GM21423 (cell line): ENCODE measurements at regions not wholly inside any gene's neighbourhood (a gene's known extent, or its start where the extent isn't known, plus 50 kb on each side); places are given as distances from the start of the nearest gene placed in this dataset.

Experiments used
- ATAC-seq: cut with Tn5 transposase; IDR thresholded peaks from one replicate; pipeline ENCODE4 v1.9.1; 2021; ENCODE audit warnings: mild to moderate bottlenecking, moderate library complexity; ENCODE audit not compliant: unreplicated experiment

DNA sequence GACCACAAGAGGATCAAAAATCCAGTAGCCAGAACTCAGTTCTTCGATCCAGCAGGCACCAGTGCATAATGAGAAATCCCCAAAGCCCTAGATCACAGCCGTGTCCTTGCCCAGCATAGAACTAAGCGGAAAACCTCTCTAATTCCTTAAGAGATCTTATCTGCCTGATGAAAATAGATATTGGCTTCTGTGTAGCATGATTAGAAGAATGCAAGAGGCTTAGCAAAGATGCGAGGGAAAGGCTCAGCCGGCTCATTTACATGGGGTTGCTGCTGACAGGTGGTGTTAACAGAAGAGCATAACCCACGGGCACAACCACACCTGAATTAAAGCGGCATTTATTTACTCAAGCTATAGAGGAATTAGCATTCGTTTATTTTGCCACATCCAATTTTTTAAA, 400.0 kb upstream of the ADAMTS16 start:
- no peak for ATAC-seq

GRCh38 chr5:4758550-4758949, 381.6 kb upstream of the ADAMTS16 start:
- ATAC-seq: no peak

GRCh38 chr5:4758996-4759395, 381.1 kb upstream of the ADAMTS16 start:
- ATAC-seq: no peak

DNA sequence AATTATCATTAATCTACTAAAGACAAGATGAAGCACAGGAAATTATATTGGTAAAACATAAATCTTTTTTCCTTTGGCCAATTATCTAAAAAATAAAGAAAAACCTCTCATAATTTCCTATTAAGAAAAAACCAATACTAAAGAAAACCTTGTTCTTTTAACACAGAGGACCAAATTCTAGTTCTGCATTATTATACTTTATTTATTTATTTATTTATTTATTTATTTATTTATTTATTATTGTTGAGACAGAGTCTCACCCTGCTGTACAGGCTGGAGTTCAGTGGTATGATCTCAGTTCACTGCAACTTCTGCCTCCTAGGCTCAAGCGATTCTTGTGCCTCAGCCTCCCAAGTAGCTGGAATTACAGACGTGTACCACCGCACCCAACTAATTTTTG, 377.8 kb upstream of the ADAMTS16 start:
- ATAC-seq: no peak

DNA sequence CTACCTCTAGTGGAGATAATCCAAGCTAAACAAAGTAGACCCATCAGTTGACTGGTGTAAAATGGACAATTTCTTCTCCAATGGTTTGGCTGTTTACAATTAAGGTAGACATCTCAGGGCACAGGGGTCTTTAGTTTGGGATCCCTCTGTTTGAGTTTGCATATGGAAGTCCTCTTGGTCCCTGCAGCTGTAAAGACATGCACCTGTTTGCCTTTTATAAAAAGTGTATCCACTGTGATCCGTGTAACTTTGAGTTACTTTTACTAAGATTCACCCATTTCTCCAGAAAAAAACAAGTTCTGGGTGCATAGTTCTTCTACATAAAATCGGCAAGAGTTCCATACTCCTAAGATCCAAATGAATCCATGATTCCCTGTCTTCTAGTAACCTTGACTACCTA, 374.7 kb upstream of the ADAMTS16 start:
- ATAC-seq: no peak

GRCh38 chr5:4766101-4766500, 374.0 kb upstream of the ADAMTS16 start:
- ATAC-seq: no peak

DNA sequence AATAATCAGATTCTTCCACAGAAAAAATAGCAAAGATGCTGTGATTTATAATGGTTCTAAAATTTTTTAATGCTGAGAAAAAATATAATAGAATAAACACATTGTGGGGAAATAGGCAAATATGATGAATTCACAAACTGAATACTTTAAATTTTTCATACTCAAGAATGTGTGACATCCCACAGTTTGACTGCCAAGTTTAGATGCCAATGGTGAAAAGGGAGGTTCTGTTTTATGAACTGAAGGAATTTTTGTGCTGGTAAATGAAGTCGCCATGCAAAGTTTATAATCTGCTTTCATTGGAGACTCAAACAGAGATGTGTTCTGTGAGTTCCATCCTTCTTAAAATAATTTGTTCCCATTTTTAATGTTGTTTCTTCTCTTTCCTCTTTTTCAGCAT, 367.5 kb upstream of the ADAMTS16 start:
- no peak for ATAC-seq

- ATAC-seq: no peak
These were observed 366.3 kb upstream of the ADAMTS16 start for GRCh38 chr5:4773827-4774317.

DNA sequence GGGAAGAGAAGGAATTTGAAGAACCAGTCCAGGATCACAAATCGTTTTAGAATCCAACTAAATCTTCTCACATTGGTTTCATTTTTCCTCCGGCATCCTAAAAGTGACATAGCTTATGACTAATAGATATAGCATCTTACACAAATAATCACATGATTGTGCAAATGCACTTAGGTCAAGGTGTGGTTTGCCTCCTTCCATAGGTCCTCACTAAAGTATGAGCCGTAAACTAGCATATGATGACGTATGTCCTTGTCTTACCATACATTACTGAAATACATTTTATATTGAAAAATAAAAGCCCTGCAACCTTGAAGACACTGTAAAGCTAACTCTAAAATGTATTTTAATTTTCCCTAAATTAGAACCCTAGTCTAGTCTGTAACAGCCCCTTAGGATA, 362.7 kb upstream of the ADAMTS16 start:
- no peak for ATAC-seq

GRCh38 chr5:4780633-4781032, 359.5 kb upstream of the ADAMTS16 start:
- no peak for ATAC-seq

DNA sequence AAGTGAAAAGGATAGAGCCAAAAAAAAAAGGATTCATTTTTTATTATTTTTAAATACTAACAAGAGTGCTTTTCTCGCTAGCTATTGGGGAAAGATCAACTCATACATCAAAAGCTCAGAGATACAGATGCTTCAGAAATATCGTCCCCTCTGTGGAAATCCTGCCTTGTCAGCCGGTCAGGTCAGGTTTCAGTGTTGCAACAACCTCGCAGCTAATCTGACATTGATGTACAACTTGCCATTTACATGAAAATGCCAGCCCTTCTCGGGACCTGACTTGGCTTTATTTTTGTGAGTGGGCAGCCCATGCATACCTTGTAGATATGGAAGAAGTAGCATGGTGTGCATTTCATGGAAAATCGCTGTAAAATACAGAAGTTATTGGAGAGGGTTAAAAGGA, 358.8 kb upstream of the ADAMTS16 start:
- no peak for ATAC-seq

- ATAC-seq: no peak
These were observed 354.2 kb upstream of the ADAMTS16 start for GRCh38 chr5:4785971-4786370.

DNA sequence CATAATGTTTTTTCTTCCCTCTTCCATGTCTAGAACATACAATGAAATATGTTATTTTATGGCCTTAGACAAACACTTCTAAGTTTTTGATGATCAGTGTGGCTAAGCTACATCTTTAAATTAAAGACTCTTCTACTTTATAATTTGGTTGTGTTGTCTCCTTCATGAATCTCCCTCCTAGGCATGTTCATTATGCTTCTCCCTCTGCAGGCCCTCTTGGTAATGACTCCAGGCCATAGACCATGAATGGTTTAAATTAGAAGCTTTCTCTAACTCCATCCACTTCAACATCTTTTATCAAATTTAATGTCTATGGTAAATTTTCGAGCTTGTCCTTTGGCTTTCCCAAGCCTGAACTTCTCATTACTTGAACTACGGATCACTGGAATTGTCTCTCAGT, 342.7 kb upstream of the ADAMTS16 start:
- ATAC-seq: no peak

- ATAC-seq: no peak
These were observed 338.1 kb upstream of the ADAMTS16 start for GRCh38 chr5:4802044-4802443.

- ATAC-seq: no peak
These were observed 335.3 kb upstream of the ADAMTS16 start for GRCh38 chr5:4804691-4805360.

DNA sequence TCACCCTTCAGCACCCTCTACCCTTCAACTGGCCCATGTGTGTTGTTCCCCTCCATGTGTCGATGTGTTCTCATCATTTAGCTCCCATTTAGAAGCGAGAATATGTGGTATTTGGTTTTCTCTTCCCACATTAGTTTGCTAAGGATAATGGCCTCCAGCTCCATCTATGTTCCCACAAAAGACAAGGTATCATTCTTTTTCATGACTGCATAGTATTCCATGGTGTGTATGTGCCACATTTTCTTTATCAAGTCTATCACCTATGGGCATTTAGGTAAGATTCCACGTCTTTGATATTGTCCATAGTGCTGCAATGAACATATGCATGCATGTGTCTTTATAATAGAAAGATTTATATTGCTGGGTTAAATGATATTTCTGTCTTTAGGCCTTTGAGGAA, 325.1 kb upstream of the ADAMTS16 start:
- ATAC-seq: no peak

GRCh38 chr5:4817767-4818166, 322.4 kb upstream of the ADAMTS16 start:
- no peak for ATAC-seq

DNA sequence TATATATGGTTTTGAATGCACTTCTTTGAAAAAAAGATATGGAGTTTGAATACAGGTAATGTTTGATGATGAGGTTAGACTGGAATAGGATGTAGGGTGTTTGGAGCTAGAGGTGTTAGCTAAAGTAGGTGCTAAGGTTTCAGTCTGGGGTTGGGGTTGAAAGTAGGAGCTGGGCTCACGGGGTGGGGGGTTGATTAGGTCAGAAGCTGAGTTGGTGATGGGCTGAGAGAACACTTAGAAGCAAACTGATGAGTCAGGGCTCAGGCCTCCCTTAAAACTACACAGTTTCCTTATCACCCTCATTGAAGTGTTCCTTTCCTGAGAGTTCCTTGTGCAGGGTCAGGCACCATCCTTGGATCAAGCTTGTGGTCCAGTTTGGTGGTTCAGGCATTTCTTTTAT, 308.8 kb upstream of the ADAMTS16 start:
- no peak for ATAC-seq

- no peak for ATAC-seq
These were observed 307.7 kb upstream of the ADAMTS16 start for GRCh38 chr5:4832471-4832870.

DNA sequence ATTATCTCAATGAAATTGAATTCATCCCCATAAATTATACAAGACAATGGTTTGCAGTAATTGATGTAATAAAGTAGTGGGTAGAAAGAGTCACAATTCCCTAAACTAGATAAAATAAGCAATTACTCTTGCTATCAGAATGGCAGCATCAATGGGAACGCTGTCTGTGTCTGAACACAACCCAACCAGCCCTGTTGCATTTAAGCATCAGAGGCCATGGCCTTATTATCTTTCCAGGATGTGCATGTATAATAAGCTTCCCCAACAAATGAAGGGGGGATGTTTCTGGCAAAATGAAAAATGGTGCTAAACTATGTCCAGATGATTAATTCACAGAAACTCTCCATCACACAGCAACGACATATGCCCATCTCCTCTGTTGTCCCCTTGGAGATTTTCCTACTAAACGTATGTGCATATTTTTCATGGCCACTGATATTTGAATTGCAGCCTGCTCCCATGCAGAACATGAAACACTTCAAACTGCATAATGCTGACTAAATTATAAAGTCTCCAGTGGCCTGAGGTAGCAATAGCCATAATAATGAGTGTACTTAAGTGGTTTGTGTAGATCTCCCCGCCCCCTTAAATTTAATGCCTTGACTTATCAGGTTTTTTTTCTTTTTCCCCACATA, 306.9 kb upstream of the ADAMTS16 start:
- no peak for ATAC-seq

GRCh38 chr5:4837489-4838058, 302.6 kb upstream of the ADAMTS16 start:
- ATAC-seq: no peak

DNA sequence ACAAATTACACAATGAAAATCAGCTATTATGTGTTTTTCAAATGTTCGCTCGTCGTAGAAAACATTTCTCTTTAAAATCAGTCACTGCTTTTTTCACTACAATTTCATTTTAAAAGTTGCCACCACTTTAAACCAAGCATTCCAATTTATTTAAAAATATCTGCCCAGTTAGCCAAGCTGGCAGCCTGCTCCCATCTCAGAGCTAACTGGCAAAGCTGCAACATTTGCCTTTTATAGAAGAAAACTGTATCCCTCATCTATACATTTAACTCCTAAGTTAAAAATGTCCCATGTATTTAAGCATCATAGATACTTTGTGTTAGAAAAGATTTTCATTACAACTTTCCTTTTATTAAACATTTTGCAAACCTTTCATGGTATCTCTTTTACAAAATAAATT, 294.9 kb upstream of the ADAMTS16 start:
- ATAC-seq: no peak
